GM23338 (cell line): ENCODE measurements at regions not wholly inside any gene's neighbourhood (a gene's known extent, or its start where the extent isn't known, plus 50 kb on each side); places are given as distances from the start of the nearest gene placed in this dataset.

Source experiments
- ATAC-seq: fragments of 200-7000 bp; cut with Tn5 transposase; 3 replicates; pipeline ENCODE4 v1.9.1; 2020
- DNase-seq: peaks from one replicate; pipeline ENCODE4 v3.0.0-alpha.2; 2015; ENCODE audit warnings: low spot score
- H2AFZ ChIP-seq: fragments of 200-600 bp; sonication (generic); 2 replicates; pipeline ENCODE4 v1.8.0; 2016; ENCODE audit warnings: antibody characterized with exemption, mild to moderate bottlenecking, moderate library complexity
- H3F3A ChIP-seq: fragments of 200-600 bp; sonication (generic); replicated peaks from 2 replicates; pipeline ENCODE4 v1.8.0; 2017; ENCODE audit warnings: antibody characterized with exemption, mixed run types, low read depth
- H3K27ac ChIP-seq: fragments of 200-600 bp; sonication (generic); 2 replicates; pipeline ENCODE4 v1.6.1; 2016; ENCODE audit warnings: low read depth
- H3K27me3 ChIP-seq: fragments of 200-600 bp; sonication (generic); 2 replicates; pipeline ENCODE4 v1.8.0; 2016; ENCODE audit warnings: mild to moderate bottlenecking, mixed run types, moderate library complexity; ENCODE audit not compliant: insufficient read depth
- H3K36me3 ChIP-seq: fragments of 200-600 bp; sonication (generic); 2 replicates; pipeline ENCODE4 v1.8.0; 2016; ENCODE audit warnings: mild to moderate bottlenecking; ENCODE audit not compliant: insufficient read depth
- H3K4me1 ChIP-seq: fragments of 200-600 bp; sonication (generic); 2 replicates; pipeline ENCODE4 v1.8.0; 2016; ENCODE audit warnings: mild to moderate bottlenecking, moderate library complexity; ENCODE audit not compliant: insufficient read depth
- H3K4me2 ChIP-seq: fragments of 200-600 bp; sonication (generic); 2 replicates; pipeline ENCODE4 v1.7.1; 2017; ENCODE audit warnings: mixed run types
- H3K4me3 ChIP-seq: fragments of 200-600 bp; sonication (generic); 2 replicates; pipeline ENCODE4 v1.6.1; 2016; ENCODE audit warnings: mixed run types
- H3K79me2 ChIP-seq: fragments of 200-600 bp; sonication (generic); replicated peaks from 2 replicates; pipeline ENCODE4 v1.8.0; 2017; ENCODE audit warnings: mild to moderate bottlenecking; ENCODE audit not compliant: insufficient read depth
- H3K9me2 ChIP-seq: fragments of 200-600 bp; sonication (generic); 2 replicates; pipeline ENCODE4 v1.8.0; 2017; ENCODE audit not compliant: insufficient read depth
- H4K20me1 ChIP-seq: fragments of 200-600 bp; sonication (generic); replicated peaks from 2 replicates; pipeline ENCODE4 v1.8.0; 2017; ENCODE audit warnings: mild to moderate bottlenecking; ENCODE audit not compliant: insufficient read depth
- H3K27ac Mint-ChIP-seq: 2 replicates; pipeline ENCODE4 v1.8.0; 2020; ENCODE audit warnings: inconsistent platforms, mild to moderate bottlenecking, moderate library complexity, mixed read lengths
- H3K27me3 Mint-ChIP-seq: 3 replicates; pipeline ENCODE4 v1.8.0; 2022; ENCODE audit warnings: low read depth, mild to moderate bottlenecking, moderate library complexity, mixed read lengths, inconsistent platforms; ENCODE audit not compliant: insufficient read depth, poor library complexity
- H3K36me3 Mint-ChIP-seq: 3 replicates; pipeline ENCODE4 v1.8.0; 2021; ENCODE audit warnings: low read depth, mild to moderate bottlenecking, inconsistent platforms, moderate library complexity, mixed read lengths
- H3K4me1 Mint-ChIP-seq: 3 replicates; pipeline ENCODE4 v1.8.0; 2020; ENCODE audit warnings: mild to moderate bottlenecking, inconsistent platforms, mixed read lengths
- H3K4me3 Mint-ChIP-seq: 3 replicates; pipeline ENCODE4 v1.8.0; 2021; ENCODE audit warnings: moderate library complexity, mild to moderate bottlenecking, inconsistent platforms, mixed read lengths
- H3K9me3 Mint-ChIP-seq: 3 replicates; pipeline ENCODE4 v1.8.0; 2020; ENCODE audit warnings: moderate library complexity, mild to moderate bottlenecking, inconsistent platforms, mixed read lengths
- CREB1 ChIP-seq: fragments of 250-450 bp; sonication (Bioruptor Pico); IDR thresholded peaks from 2 replicates; pipeline ENCODE4 v1.5.0; 2020; ENCODE audit warnings: low read depth, mild to moderate bottlenecking, moderate library complexity
- ETS1 ChIP-seq: IDR thresholded peaks from 2 replicates; pipeline ENCODE4 v1.6.1; 2016; ENCODE audit warnings: antibody characterized with exemption
- EZH2 ChIP-seq: fragments of 200-600 bp; sonication (generic); IDR thresholded peaks from one replicate; pipeline ENCODE4 v1.8.0; 2017; ENCODE audit warnings: antibody characterized with exemption, mild to moderate bottlenecking, low read depth; ENCODE audit not compliant: unreplicated experiment
- EZH2phosphoT487 ChIP-seq: fragments of 200-600 bp; sonication (generic); IDR thresholded peaks from one replicate; pipeline ENCODE4 v1.8.1; 2018; ENCODE audit warnings: antibody characterized with exemption; ENCODE audit not compliant: unreplicated experiment
- JUNB ChIP-seq: IDR thresholded peaks from one replicate; pipeline ENCODE4 v1.6.1; 2016; ENCODE audit warnings: antibody characterized with exemption; ENCODE audit not compliant: unreplicated experiment
- NANOG ChIP-seq: IDR thresholded peaks from 2 replicates; pipeline ENCODE4 v1.6.1; 2016; ENCODE audit warnings: antibody characterized with exemption, borderline replicate concordance
- POLR2AphosphoS5 ChIP-seq: IDR thresholded peaks from 2 replicates; pipeline ENCODE4 v1.6.1; 2016; ENCODE audit warnings: antibody characterized with exemption, low read depth
- STAT1 ChIP-seq: IDR thresholded peaks from one replicate; pipeline ENCODE4 v1.6.1; 2016; ENCODE audit warnings: antibody characterized with exemption; ENCODE audit not compliant: unreplicated experiment
- ZNF114 ChIP-seq: fragments of 250-450 bp; sonication (Bioruptor Pico); IDR thresholded peaks from 2 replicates; pipeline ENCODE4 v1.5.0; 2020; ENCODE audit warnings: mild to moderate bottlenecking, moderate library complexity
- ZNF331 ChIP-seq: fragments of 250-450 bp; sonication (Bioruptor Pico); IDR thresholded peaks from 2 replicates; pipeline ENCODE4 v1.5.0; 2020; ENCODE audit warnings: low read depth, mild to moderate bottlenecking, moderate library complexity
- TF ChIP-seq, protein P1 (sequence below), 2 experiments: fragments of 200-600 bp in 1 of 2; sonication (generic) in 1 of 2; conservative IDR thresholded peaks; 2 replicates each; pipeline versions ENCODE4 v1.5.1 to v1.6.1; 2016 to 2017; ENCODE audit warnings: antibody characterized with exemption in 2 of 2, low read depth in 2 of 2, mild to moderate bottlenecking in 2 of 2, moderate library complexity in 1 of 2
- TF ChIP-seq, protein P2 (sequence below): IDR thresholded peaks from one replicate; pipeline ENCODE4 v1.6.1; 2018; ENCODE audit warnings: antibody characterized with exemption; ENCODE audit not compliant: unreplicated experiment

GRCh38 chr5:71783891-71784290 is 64.8 kb downstream of the CARTPT start:
- Histone ChIP-seq H3K4me1 (peaks cover 15% of the 10 kb centered on the region), H3K4me3 (no peak overlapping the region), H3K27me3 (no peaks in the 10 kb centered on the region), H3K79me2 (no peaks in the 10 kb centered on the region), H3F3A (no peaks in the 10 kb centered on the region), H2AFZ (peak overlapping the region; percentile 69; the same call in 1 of the 2 replicates), H3K27ac (no peak overlapping the region), H3K9me2 (peaks cover 3% of the 10 kb centered on the region; the same call in 1 of the 2 replicates), H3K36me3 (no peaks in the 10 kb centered on the region), H4K20me1 (no peaks in the 10 kb centered on the region), H3K4me2 (no peak overlapping the region)
- Mint-ChIP-seq H3K27ac (no peak overlapping the region), H3K9me3 (peaks cover 3% of the 10 kb centered on the region; the same call in 2 of the 3 replicates), H3K4me1 (peaks cover 22% of the 10 kb centered on the region), H3K27me3 (peaks cover 6% of the 10 kb centered on the region), H3K36me3 (peaks cover 3% of the 10 kb centered on the region; the same call in 2 of the 3 replicates), H3K4me3 (no peak overlapping the region)
- no peak for ATAC-seq
- no peak for DNase-seq
- TF ChIP-seq EZH2phosphoT487 = no peak
- no peak for TF ChIP-seq EZH2
- no peak for TF ChIP-seq POLR2AphosphoS5
- no peak for TF ChIP-seq ZNF331
- no peak for TF ChIP-seq JUNB
- no peak for TF ChIP-seq ZNF114 (CRISPR knock-in tag)
- no peak for TF ChIP-seq STAT1
- TF ChIP-seq CREB1 (CRISPR knock-in tag) = no peak

DNA sequence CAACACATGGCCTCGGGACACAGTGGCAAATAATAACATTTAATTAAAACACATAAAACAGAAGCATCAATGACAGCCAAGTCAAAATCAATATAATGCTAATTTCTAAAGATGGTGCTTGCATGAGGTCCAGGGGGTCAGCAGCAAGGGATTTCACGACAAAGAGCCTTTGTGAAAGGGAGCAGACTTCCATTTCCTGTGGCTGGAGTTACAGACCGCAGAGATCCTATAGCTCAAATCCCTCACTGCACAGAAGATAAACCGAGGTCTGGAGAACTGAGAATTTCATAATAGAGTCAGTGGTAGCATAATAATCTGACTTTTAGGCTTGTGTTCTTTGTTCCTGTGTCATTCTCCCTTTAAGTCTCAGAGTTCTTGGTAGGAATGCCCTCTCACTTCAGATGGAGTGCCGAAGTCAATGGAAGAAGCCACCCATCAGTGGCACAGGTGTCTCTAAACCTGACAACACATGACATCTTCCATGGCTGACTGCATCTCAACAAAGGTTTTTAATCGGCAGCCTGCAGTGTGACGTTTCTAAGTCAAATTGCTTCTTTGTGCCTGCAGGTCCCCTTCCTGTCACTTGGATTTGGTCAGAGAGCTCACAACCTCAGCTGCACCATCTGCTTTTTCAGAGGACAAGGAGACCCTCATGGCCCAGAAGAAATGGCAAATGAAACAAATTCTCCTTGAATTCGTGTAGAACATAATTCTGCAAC is 67.4 kb downstream of the CARTPT start:
- Mint-ChIP-seq H3K36me3 (peaks cover 7% of the 10 kb centered on the region), H3K27me3 (peaks cover 9% of the 10 kb centered on the region), H3K4me1 (peaks cover 22% of the 10 kb centered on the region), H3K9me3 (peaks cover 11% of the 10 kb centered on the region), H3K27ac (no peak overlapping the region), H3K4me3 (no peak overlapping the region)
- Histone ChIP-seq H3K27me3 (no peaks in the 10 kb centered on the region), H3K27ac (no peak overlapping the region), H2AFZ (peak overlapping the region; percentile 93; the same call in 1 of the 2 replicates), H3K79me2 (no peaks in the 10 kb centered on the region), H3K36me3 (no peaks in the 10 kb centered on the region), H3F3A (no peaks in the 10 kb centered on the region), H3K9me2 (peaks cover 3% of the 10 kb centered on the region; the same call in 1 of the 2 replicates), H3K4me3 (no peak overlapping the region), H3K4me2 (peak overlapping the region; percentile 23; the same call in 1 of the 2 replicates), H3K4me1 (peaks cover 15% of the 10 kb centered on the region), H4K20me1 (no peaks in the 10 kb centered on the region)
- DNase-seq (no peak), ATAC-seq (no peak)
- no peak for TF ChIP-seq JUNB

DNA sequence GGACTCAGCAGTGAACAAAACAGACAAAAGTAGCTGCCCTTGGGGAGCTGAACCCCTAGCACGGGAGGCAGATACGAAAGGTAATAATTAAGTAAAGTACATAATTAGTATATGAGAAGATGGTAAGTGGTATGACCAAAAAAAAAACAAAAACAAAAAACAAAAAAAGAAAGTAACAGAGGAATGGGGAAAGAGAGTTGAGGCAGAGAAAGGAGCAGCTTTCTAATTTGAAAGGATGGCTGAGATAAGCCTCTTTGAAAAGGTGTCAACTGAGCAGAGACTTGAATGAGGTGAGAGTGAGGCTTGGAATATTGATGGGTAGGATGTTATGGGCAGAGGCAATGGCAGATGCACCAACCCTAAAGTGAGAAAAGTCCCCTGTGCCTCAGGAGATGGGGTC is 69.7 kb downstream of the CARTPT start:
- Histone ChIP-seq H3K79me2 (no peaks in the 10 kb centered on the region), H4K20me1 (no peaks in the 10 kb centered on the region), H2AFZ (no peak overlapping the region), H3K36me3 (no peaks in the 10 kb centered on the region), H3K27ac (no peak overlapping the region), H3K9me2 (peaks cover 3% of the 10 kb centered on the region; the same call in 1 of the 2 replicates), H3K4me1 (peaks cover 15% of the 10 kb centered on the region), H3F3A (no peaks in the 10 kb centered on the region), H3K4me3 (no peak overlapping the region), H3K27me3 (no peaks in the 10 kb centered on the region), H3K4me2 (no peak overlapping the region)
- Mint-ChIP-seq H3K4me1 (peaks cover 14% of the 10 kb centered on the region), H3K4me3 (no peak overlapping the region; the same call in 2 of the 3 replicates), H3K27ac (no peak overlapping the region), H3K27me3 (peaks cover 9% of the 10 kb centered on the region), H3K36me3 (peaks cover 16% of the 10 kb centered on the region), H3K9me3 (peaks cover 29% of the 10 kb centered on the region)
- ATAC-seq (no peak), DNase-seq (no peak)
- no peak for TF ChIP-seq EZH2phosphoT487
- TF ChIP-seq, protein P1, sequence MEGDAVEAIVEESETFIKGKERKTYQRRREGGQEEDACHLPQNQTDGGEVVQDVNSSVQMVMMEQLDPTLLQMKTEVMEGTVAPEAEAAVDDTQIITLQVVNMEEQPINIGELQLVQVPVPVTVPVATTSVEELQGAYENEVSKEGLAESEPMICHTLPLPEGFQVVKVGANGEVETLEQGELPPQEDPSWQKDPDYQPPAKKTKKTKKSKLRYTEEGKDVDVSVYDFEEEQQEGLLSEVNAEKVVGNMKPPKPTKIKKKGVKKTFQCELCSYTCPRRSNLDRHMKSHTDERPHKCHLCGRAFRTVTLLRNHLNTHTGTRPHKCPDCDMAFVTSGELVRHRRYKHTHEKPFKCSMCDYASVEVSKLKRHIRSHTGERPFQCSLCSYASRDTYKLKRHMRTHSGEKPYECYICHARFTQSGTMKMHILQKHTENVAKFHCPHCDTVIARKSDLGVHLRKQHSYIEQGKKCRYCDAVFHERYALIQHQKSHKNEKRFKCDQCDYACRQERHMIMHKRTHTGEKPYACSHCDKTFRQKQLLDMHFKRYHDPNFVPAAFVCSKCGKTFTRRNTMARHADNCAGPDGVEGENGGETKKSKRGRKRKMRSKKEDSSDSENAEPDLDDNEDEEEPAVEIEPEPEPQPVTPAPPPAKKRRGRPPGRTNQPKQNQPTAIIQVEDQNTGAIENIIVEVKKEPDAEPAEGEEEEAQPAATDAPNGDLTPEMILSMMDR (conservative IDR thresholded peaks at IDR 0.05; ENCODE audit: low read depth in 2 of 2) = no peak
- no peak for TF ChIP-seq ETS1
- TF ChIP-seq JUNB = no peak
- no peak for TF ChIP-seq POLR2AphosphoS5
- no peak for TF ChIP-seq ZNF331
- no peak for TF ChIP-seq NANOG
- TF ChIP-seq ZNF114 (CRISPR knock-in tag) = no peak
- no peak for TF ChIP-seq EZH2
- no peak for TF ChIP-seq STAT1
- TF ChIP-seq, protein P2, sequence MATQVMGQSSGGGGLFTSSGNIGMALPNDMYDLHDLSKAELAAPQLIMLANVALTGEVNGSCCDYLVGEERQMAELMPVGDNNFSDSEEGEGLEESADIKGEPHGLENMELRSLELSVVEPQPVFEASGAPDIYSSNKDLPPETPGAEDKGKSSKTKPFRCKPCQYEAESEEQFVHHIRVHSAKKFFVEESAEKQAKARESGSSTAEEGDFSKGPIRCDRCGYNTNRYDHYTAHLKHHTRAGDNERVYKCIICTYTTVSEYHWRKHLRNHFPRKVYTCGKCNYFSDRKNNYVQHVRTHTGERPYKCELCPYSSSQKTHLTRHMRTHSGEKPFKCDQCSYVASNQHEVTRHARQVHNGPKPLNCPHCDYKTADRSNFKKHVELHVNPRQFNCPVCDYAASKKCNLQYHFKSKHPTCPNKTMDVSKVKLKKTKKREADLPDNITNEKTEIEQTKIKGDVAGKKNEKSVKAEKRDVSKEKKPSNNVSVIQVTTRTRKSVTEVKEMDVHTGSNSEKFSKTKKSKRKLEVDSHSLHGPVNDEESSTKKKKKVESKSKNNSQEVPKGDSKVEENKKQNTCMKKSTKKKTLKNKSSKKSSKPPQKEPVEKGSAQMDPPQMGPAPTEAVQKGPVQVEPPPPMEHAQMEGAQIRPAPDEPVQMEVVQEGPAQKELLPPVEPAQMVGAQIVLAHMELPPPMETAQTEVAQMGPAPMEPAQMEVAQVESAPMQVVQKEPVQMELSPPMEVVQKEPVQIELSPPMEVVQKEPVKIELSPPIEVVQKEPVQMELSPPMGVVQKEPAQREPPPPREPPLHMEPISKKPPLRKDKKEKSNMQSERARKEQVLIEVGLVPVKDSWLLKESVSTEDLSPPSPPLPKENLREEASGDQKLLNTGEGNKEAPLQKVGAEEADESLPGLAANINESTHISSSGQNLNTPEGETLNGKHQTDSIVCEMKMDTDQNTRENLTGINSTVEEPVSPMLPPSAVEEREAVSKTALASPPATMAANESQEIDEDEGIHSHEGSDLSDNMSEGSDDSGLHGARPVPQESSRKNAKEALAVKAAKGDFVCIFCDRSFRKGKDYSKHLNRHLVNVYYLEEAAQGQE = no peak
- no peak for TF ChIP-seq CREB1 (CRISPR knock-in tag)
